ENCODE measurements at regions not wholly inside any gene's neighbourhood (a gene's known extent, or its start where the extent isn't known, plus 50 kb on each side); places are given as distances from the start of the nearest gene placed in this dataset.

DNA sequence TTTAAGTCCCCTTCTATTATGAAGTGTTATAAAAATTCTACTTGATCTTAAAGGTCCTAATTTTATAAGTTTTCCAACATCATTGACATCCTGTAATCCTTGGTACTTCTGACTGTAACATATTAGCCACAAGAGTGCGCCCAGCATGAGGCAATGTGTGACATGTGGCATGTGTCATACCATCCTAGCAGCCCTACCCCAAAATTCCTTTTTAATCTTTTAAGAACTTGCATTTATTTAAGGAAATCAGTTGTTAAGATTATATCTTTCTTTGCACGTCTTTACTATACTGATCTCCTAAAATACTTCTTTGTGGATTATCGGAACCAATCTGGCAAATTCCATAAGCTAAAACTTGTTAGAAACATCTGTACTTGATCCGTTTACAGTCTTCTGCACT, 167.1 kb upstream of the SLC24A3 start:
- Histone ChIP-seq H3K27me3 (ENCODE audit: insufficient read depth, low read depth, severe bottlenecking) (peaks cover 46% of the 10 kb centered on the region), H3K4me3 (ENCODE audit: low read depth, low read length) (no peak overlapping the region), H3K27ac (no peak overlapping the region), H3K9me3 (ENCODE audit: severe bottlenecking) (no peaks in the 10 kb centered on the region), H3K36me3 (no peaks in the 10 kb centered on the region)
- TF ChIP-seq CTCF (IDR thresholded peaks at IDR 0.05; ENCODE audit: low read depth, low read length): no peak
- no peak for DNase-seq

DNA sequence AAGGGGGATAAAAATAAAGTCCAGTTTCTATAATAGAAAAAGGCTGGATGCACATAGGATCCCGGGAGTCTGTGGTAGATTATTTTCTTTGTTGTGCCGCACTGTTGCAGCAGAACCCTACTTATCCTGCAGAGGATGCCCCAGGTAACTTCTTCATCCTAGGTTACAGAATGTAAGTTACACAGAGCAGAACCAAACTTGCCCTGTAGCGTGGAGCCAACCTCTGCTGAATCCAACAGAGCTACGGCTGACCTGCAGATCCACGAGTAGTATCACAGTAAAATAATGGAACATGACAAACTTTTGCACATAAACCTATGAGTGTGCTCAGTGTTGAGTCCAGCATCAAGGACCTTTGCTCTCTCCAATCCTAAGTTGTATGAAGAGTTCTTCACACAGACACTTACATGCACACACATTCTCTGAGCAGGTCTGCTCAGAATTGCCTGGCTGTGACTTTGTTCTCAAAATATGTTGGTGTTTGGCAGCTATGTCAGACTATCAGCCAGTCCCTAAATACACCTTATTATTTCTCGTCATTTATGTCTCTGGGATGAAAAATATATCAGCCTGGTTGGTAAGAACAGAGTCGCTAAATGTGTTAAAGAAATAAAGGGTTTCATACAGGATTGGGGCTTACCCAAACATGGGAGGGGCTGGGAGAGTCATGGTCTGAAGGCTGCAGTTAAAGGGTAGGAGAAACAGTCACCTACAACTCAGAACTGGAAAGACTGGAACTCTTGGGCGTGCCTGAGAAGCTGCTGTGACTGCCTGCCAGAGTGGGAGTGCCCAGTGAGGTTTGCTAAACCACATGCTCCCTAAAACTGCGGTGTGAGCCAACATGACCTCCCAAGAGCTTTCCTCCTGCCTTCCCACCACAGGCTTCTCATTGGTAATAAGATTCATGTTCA, 165.1 kb upstream of the SLC24A3 start:
- no peak for TF ChIP-seq CTCF (IDR thresholded peaks at IDR 0.05; ENCODE audit: low read depth, low read length)
- no peaks in the 10 kb centered on the region for H3K36me3 ChIP-seq
- no peak overlapping the region for H3K27ac ChIP-seq
- no peak overlapping the region for H3K4me3 ChIP-seq (ENCODE audit: low read depth, low read length)
- H3K27me3 ChIP-seq (ENCODE audit: insufficient read depth, low read depth, severe bottlenecking): peaks cover 50% of the 10 kb centered on the region
- DNase-seq: no peak
- H3K9me3 ChIP-seq (ENCODE audit: severe bottlenecking): no peaks in the 10 kb centered on the region

GRCh38 chr20:19047951-19048296, 164.5 kb upstream of the SLC24A3 start:
- H3K27ac ChIP-seq: no peak overlapping the region
- TF ChIP-seq CTCF (IDR thresholded peaks at IDR 0.05; ENCODE audit: low read depth, low read length): no peak
- DNase-seq: no peak
- no peaks in the 10 kb centered on the region for H3K9me3 ChIP-seq (ENCODE audit: severe bottlenecking)
- H3K4me3 ChIP-seq (ENCODE audit: low read depth, low read length): no peak overlapping the region
- peaks cover 45% of the 10 kb centered on the region for H3K27me3 ChIP-seq (ENCODE audit: insufficient read depth, low read depth, severe bottlenecking)
- H3K36me3 ChIP-seq: no peaks in the 10 kb centered on the region

DNA sequence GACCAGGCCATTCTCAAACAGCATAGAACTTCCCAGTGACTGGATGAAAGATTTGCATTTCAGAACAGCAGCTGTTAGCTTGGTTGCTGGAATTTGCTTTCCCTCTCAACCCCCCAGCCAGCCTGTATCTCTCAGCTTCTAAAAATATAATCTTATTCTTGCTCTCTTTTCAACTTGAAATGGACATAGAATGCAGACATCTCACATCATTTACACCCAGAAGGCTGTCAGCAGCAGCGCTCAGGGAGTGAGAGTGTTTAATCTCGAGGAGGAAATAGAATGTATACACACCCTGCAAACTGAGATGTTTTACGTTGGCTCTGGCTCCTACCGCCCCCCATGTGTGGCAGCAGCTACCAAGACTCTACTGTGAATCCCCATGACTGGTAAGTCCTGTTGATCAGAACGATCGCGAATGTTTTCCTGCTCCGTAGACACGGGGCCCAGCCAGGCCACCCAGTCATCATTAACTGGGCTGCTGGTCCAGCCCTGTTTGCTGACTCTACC, 163.4 kb upstream of the SLC24A3 start:
- no peak for TF ChIP-seq CTCF (IDR thresholded peaks at IDR 0.05; ENCODE audit: low read depth, low read length)
- no peaks in the 10 kb centered on the region for H3K9me3 ChIP-seq (ENCODE audit: severe bottlenecking)
- DNase-seq: no peak
- peaks cover 50% of the 10 kb centered on the region for H3K27me3 ChIP-seq (ENCODE audit: insufficient read depth, low read depth, severe bottlenecking)
- H3K36me3 ChIP-seq: no peaks in the 10 kb centered on the region
- H3K4me3 ChIP-seq (ENCODE audit: low read depth, low read length): no peak overlapping the region
- H3K27ac ChIP-seq: no peak overlapping the region

GRCh38 chr20:19049514-19049913, 162.9 kb upstream of the SLC24A3 start:
- no peaks in the 10 kb centered on the region for H3K36me3 ChIP-seq
- peaks cover 52% of the 10 kb centered on the region for H3K27me3 ChIP-seq (ENCODE audit: insufficient read depth, low read depth, severe bottlenecking)
- DNase-seq: no peak
- no peak overlapping the region for H3K27ac ChIP-seq
- no peaks in the 10 kb centered on the region for H3K9me3 ChIP-seq (ENCODE audit: severe bottlenecking)
- no peak overlapping the region for H3K4me3 ChIP-seq (ENCODE audit: low read depth, low read length)
- no peak for TF ChIP-seq CTCF (IDR thresholded peaks at IDR 0.05; ENCODE audit: low read depth, low read length)
